Coronary artery (tissue), 2 donors: ENCODE measurements at regions not wholly inside any gene's neighbourhood (a gene's known extent, or its start where the extent isn't known, plus 50 kb on each side); places are given as distances from the start of the nearest gene placed in this dataset.

Source experiments
- DNase-seq: peaks from one replicate; pipeline ENCODE4 v3.0.0-alpha.2; 2017; ENCODE audit warnings: low spot score
- H3K27ac ChIP-seq, 2 donors: fragments of 200-600 bp; sonication (generic); one replicate each; pipeline ENCODE4 v1.5.1; 2016 to 2019
- H3K4me3 ChIP-seq: fragments of 200-600 bp; sonication (generic); 2 replicates; pipeline ENCODE4 v1.5.1; 2016; ENCODE audit warnings: mild to moderate bottlenecking, moderate library complexity
- TF ChIP-seq, protein P1 (sequence below): fragments of 200-600 bp; sonication (generic); IDR thresholded peaks from one replicate; pipeline ENCODE4 v1.5.1; 2019; ENCODE audit warnings: antibody characterized with exemption

DNA sequence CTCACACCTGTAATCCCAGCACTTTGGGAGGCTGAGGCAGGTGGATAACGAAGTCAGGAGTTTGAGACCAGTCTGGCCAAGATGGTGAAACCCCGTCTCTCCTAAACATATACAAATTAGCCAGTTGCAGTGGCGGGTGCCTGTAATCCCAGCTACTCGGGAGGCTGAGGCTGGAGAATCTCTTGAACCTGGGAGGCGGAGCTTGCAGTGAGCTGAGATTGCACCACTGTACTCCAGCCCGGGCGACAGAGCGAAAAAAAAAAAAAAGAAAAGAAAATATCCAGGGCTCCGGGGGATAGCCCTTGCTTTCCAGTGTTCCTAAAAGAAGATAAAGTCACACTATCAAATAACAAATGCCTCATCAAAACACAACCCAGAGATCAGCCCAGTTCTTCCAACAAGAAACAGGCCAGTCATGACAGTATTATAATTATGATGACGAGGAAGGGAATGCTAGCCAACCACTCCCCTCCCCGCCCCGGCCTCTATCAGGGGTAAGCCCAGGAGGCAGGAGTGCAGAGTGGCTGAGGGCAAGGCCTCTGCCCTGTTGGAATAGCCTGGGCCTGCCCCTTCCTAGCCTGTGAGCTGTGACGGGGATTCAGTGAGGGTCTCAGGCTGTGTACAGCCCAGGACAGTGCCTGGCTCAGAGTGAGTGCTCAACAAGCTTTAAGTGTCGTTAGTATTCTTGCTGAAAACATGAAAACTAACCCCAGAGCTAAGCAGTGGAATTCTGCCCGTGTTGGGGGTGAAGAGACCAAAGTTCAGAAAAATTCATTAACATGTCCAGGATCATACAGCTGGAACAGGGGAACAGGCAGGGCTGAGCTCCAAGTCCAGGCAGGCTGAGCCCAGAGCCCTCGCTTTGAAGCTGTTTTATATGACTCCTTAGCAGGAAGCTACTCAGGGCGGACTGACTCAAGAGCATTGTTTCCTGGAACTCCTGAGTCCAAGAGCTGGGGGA, 54.3 kb downstream of the FAM241B start:
- Histone ChIP-seq H3K4me3 (peak overlapping the region; percentile 40), H3K27ac (peak overlapping the region in 1 of 2 donors; percentile 70)
- TF ChIP-seq, protein P1, sequence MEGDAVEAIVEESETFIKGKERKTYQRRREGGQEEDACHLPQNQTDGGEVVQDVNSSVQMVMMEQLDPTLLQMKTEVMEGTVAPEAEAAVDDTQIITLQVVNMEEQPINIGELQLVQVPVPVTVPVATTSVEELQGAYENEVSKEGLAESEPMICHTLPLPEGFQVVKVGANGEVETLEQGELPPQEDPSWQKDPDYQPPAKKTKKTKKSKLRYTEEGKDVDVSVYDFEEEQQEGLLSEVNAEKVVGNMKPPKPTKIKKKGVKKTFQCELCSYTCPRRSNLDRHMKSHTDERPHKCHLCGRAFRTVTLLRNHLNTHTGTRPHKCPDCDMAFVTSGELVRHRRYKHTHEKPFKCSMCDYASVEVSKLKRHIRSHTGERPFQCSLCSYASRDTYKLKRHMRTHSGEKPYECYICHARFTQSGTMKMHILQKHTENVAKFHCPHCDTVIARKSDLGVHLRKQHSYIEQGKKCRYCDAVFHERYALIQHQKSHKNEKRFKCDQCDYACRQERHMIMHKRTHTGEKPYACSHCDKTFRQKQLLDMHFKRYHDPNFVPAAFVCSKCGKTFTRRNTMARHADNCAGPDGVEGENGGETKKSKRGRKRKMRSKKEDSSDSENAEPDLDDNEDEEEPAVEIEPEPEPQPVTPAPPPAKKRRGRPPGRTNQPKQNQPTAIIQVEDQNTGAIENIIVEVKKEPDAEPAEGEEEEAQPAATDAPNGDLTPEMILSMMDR, result no peak
- DNase-seq, result no peak

GRCh38 chr10:69684981-69685353, 54.9 kb downstream of the FAM241B start:
- Histone ChIP-seq H3K4me3 (no peak overlapping the region), H3K27ac (peak overlapping the region in 1 of 2 donors; percentile 70)
- TF ChIP-seq, protein P1, result no peak
- peak; percentile 62 for DNase-seq

- no peak for DNase-seq
- H3K27ac ChIP-seq, result peak overlapping the region in 1 of 2 donors; percentile 75
- no peak overlapping the region for H3K4me3 ChIP-seq
- TF ChIP-seq, protein P1, result no peak
These were observed 55.4 kb downstream of the FAM241B start for GRCh38 chr10:69685426-69685801.

GRCh38 chr10:69685802-69686585, 55.9 kb downstream of the FAM241B start:
- no peak overlapping the region for H3K4me3 ChIP-seq
- DNase-seq, result no peak
- peak overlapping the region; percentile 56 to 75 for H3K27ac ChIP-seq
- TF ChIP-seq, protein P1, result no peak

DNA sequence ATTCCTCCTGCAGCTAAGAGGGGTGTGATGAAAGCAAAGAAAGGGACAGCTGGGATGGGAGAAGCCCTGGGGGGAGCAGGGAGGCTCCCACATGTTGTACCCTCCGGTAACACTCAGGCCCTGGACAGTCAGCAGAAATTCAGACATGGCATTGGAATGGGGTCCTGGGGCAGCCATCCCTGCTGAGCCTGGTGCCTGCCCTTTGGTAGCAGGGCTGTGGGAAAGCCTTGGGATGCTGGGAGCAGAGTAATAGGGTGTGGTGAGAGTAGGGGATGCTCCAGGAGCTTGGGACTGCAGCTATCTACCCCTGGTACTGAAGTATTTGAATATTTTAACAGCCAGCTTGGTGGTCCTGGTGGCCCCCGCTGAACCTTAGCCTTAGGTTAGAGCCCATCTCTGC, 56.8 kb downstream of the FAM241B start:
- TF ChIP-seq, protein P1, result no peak
- DNase-seq, result no peak
- peak overlapping the region; percentile 56 to 75 for H3K27ac ChIP-seq
- no peak overlapping the region for H3K4me3 ChIP-seq

- Histone ChIP-seq H3K27ac (no peak overlapping the region), H3K4me3 (no peak overlapping the region)
- no peak for DNase-seq
- TF ChIP-seq, protein P1, result no peak
These were observed 57.4 kb downstream of the FAM241B start for GRCh38 chr10:69687426-69687825.
